HepG2 (cell line): ENCODE measurements at regions not wholly inside any gene's neighbourhood (a gene's known extent, or its start where the extent isn't known, plus 50 kb on each side); places are given as distances from the start of the nearest gene placed in this dataset.

ENCODE experiments used
- ATAC-seq: fragments of 200-7000 bp; cut with Tn5 transposase; 3 replicates; pipeline ENCODE4 v1.9.1; 2020; ENCODE audit warnings: mild to moderate bottlenecking, moderate library complexity
- BruUV-seq: library from RNA; stranded (reverse); fragments of 400-500 nt; replicated peaks from 2 replicates; lab custom pipeline; 2021; lab: Mats Ljungman, UMichigan
- CTCF ChIA-PET: fragments of 300-600 bp; formaldehyde crosslinking; extraction: SDS; loops from one replicate; lab custom pipeline; 2021; ENCODE audit warnings: low total read pairs, inconsistent platforms, low intra/inter-chr PET ratio; lab: Yijun Ruan, JAX
- POLR2A ChIA-PET: fragments of 350-600 bp; sonication (Branson Sonifier 250); formaldehyde crosslinking; loops from one replicate; lab custom pipeline; 2020; ENCODE audit warnings: antibody characterized with exemption, inconsistent platforms; lab: Yijun Ruan, JAX
- DNase-seq: peaks from one replicate; pipeline ENCODE4 v3.0.0-alpha.2; 2015; ENCODE audit warnings: low spot score
- FAIRE-seq: peaks from 3 replicates; lab custom pipeline; 2011; peaks lifted over from hg19 to GRCh38; lab: Jason Lieb, UNC
- H2AFZ ChIP-seq: one replicate; pipeline ENCODE4 v1.6.1; 2011; ENCODE audit warnings: low read length, inconsistent platforms
- H3K27ac ChIP-seq: fragments of 300-600 bp; 3 replicates; pipeline ENCODE4 v1.8.0; 2011; ENCODE audit warnings: mixed run types, mild to moderate bottlenecking, mixed read lengths, low read length, inconsistent platforms; ENCODE audit not compliant: insufficient read depth; ENCODE audit errors: extremely low read length
- H3K27me3 ChIP-seq, 2 experiments: fragments of 200-600 bp in 1 of 2; 2 replicates in 1 of 2; 3 replicates in 1 of 2; pipeline versions ENCODE4 v1.6.0 to v1.8.0; 2011; ENCODE audit warnings: low read length in 2 of 2, mild to moderate bottlenecking in 2 of 2, moderate library complexity in 2 of 2, inconsistent platforms in 1 of 2; ENCODE audit not compliant: insufficient read depth in 2 of 2, control insufficient read depth in 1 of 2
- H3K36me3 ChIP-seq, 2 experiments: fragments of 200-600 bp in 1 of 2; replicated peaks in 1 of 2; 2 replicates in 1 of 2; 3 replicates in 1 of 2; pipeline versions ENCODE4 v1.5.1 to v1.8.0; 2011; ENCODE audit warnings: low read length in 2 of 2, inconsistent platforms in 1 of 2; ENCODE audit not compliant: insufficient read depth in 2 of 2, control insufficient read depth in 1 of 2
- H3K4me1 ChIP-seq: 2 replicates; pipeline ENCODE4 v1.5.1; 2012; ENCODE audit warnings: low read length, inconsistent platforms; ENCODE audit not compliant: insufficient read depth
- H3K4me2 ChIP-seq: 2 replicates; pipeline ENCODE4 v1.6.0; 2011; ENCODE audit warnings: low read depth, low read length, inconsistent platforms
- H3K4me3 ChIP-seq, 3 experiments: fragments of 200-600 bp in 1 of 3; sonication (generic), shearing (Covaris generic) in 1 of 3; replicated peaks in 1 of 3; 2 replicates each; pipeline ENCODE4 v1.5.1; 2011 to 2016; ENCODE audit warnings: low read length in 3 of 3, inconsistent platforms in 2 of 3, low read depth in 2 of 3, mild to moderate bottlenecking in 2 of 3, control low read depth in 1 of 3, mixed read lengths in 1 of 3; ENCODE audit not compliant: insufficient read depth in 1 of 3
- H3K79me2 ChIP-seq: one replicate; pipeline ENCODE4 v1.6.1; 2011; ENCODE audit warnings: low read length, inconsistent platforms; ENCODE audit not compliant: insufficient read depth
- H3K9ac ChIP-seq: 2 replicates; pipeline ENCODE4 v1.6.0; 2011; ENCODE audit warnings: mild to moderate bottlenecking, low read depth, low read length, inconsistent platforms; ENCODE audit not compliant: insufficient read depth
- H3K9me3 ChIP-seq: 2 replicates; pipeline ENCODE4 v1.5.1; 2012; ENCODE audit warnings: mild to moderate bottlenecking, low read length
- H4K20me1 ChIP-seq: 2 replicates; pipeline ENCODE4 v1.6.0; 2011; ENCODE audit warnings: inconsistent platforms, mild to moderate bottlenecking, low read length, moderate library complexity; ENCODE audit not compliant: insufficient read depth
- KAT8 ChIP-seq: IDR thresholded peaks from 2 replicates; pipeline ENCODE4 v1.6.1; 2016; ENCODE audit warnings: missing genetic modification reagents, missing compliant biosample characterization
- LCORL ChIP-seq, 2 experiments: fragments of 450-650 bp in 1 of 2; sonication (generic) in 1 of 2; formaldehyde crosslinking in 1 of 2; IDR thresholded peaks; 2 replicates each; pipeline versions ENCODE4 v1.5.0 to v1.6.1; 2017 to 2020; ENCODE audit warnings: antibody characterized with exemption in 1 of 2, missing genetic modification reagents in 1 of 2
- MATR3 ChIP-seq: sonication (generic); formaldehyde crosslinking; IDR thresholded peaks from 2 replicates; pipeline ENCODE4 v1.4.0; 2020; ENCODE audit warnings: missing genetic modification reagents
- MLLT10 ChIP-seq: sonication (generic); formaldehyde crosslinking; IDR thresholded peaks from 2 replicates; pipeline ENCODE4 v1.4.0; 2020; ENCODE audit warnings: missing genetic modification reagents
- RFX5 ChIP-seq: IDR thresholded peaks from 2 replicates; pipeline ENCODE4 v1.6.1; 2011; ENCODE audit warnings: low read depth, low read length, improper control_type of control experiment
- RFXANK ChIP-seq: IDR thresholded peaks from 2 replicates; pipeline ENCODE4 v1.6.1; 2016
- SMAD1 ChIP-seq: sonication (generic); formaldehyde crosslinking; IDR thresholded peaks from 2 replicates; pipeline ENCODE4 v1.4.0; 2020; ENCODE audit warnings: missing genetic modification reagents, low read depth, mild to moderate bottlenecking, borderline replicate concordance
- ZFX ChIP-seq: sonication (generic); formaldehyde crosslinking; IDR thresholded peaks from 2 replicates; pipeline ENCODE4 v1.4.0; 2020; ENCODE audit warnings: mild to moderate bottlenecking, low read depth, missing genetic modification reagents, moderate library complexity
- ZNF232 ChIP-seq: sonication (generic); formaldehyde crosslinking; IDR thresholded peaks from 2 replicates; pipeline ENCODE4 v1.4.0; 2020; ENCODE audit warnings: missing genetic modification reagents, borderline replicate concordance
- ZNF737 ChIP-seq: sonication (generic); formaldehyde crosslinking; IDR thresholded peaks from 2 replicates; pipeline ENCODE4 v1.5.0; 2020; ENCODE audit warnings: missing genetic modification reagents, mild to moderate bottlenecking, borderline replicate concordance
- in situ Hi-C: cut with HindIII; loops from 2 replicates; pipeline ENCODE4 v1.10.0; 2017; ENCODE audit warnings: low pct_unique_long_range_greater_than_20kb; ENCODE audit not compliant: extremely low pct_ligation_motif_present
- intact Hi-C: fragments of 100-400 bp; cut with micrococcal nuclease; formaldehyde crosslinking; loops from one replicate; pipeline ENCODE4 v1.10.0; 2022; ENCODE audit not compliant: unreplicated experiment
- TF ChIP-seq, protein P1 (sequence below): sonication (generic); formaldehyde crosslinking; IDR thresholded peaks from 2 replicates; pipeline ENCODE4 v1.4.0; 2020; ENCODE audit warnings: missing genetic modification reagents
- TF ChIP-seq, protein P2 (sequence below): sonication (generic); formaldehyde crosslinking; IDR thresholded peaks from 2 replicates; pipeline ENCODE4 v1.4.0; 2020; ENCODE audit warnings: mild to moderate bottlenecking, missing genetic modification reagents
- TF ChIP-seq, protein P3 (sequence below): sonication (generic); formaldehyde crosslinking; IDR thresholded peaks from 2 replicates; pipeline ENCODE4 v1.5.0; 2020; ENCODE audit warnings: mild to moderate bottlenecking, missing genetic modification reagents, borderline replicate concordance

DNA sequence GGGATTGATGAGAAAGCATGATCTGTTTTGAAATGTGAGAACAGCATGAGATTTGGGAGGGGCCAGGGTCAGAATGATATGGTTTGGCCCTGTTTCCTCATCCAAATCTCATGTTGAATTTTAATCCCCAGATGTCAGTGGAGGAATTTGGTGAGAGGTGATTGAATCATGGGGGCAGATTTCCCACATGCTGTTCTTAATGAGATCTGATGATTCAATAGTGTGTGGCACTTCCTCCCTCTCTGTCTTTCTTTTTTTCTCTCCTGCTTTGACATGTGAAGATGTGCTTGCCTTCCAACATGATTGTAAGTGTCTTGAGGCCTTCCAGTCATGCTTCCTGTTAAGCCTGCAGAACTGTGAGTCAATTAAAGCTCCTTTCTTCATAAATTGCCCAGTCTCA is 1060.3 kb upstream of the CITED2 start:
- ATAC-seq: no peak
- FAIRE-seq: no peak
- TF ChIP-seq, protein P1, sequence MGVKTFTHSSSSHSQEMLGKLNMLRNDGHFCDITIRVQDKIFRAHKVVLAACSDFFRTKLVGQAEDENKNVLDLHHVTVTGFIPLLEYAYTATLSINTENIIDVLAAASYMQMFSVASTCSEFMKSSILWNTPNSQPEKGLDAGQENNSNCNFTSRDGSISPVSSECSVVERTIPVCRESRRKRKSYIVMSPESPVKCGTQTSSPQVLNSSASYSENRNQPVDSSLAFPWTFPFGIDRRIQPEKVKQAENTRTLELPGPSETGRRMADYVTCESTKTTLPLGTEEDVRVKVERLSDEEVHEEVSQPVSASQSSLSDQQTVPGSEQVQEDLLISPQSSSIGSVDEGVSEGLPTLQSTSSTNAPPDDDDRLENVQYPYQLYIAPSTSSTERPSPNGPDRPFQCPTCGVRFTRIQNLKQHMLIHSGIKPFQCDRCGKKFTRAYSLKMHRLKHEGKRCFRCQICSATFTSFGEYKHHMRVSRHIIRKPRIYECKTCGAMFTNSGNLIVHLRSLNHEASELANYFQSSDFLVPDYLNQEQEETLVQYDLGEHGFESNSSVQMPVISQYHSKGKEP: no peak
- TF ChIP-seq SMAD1 (CRISPR knock-in tag) (no peak), ZNF737 (CRISPR knock-in tag) (no peak), LCORL (IDR thresholded peaks at IDR 0.05) (no peak), LCORL (CRISPR knock-in tag; IDR thresholded peaks at IDR 0.05) (no peak), RFXANK (no peak), ZFX (no peak), RFX5 (no peak), MLLT10 (CRISPR knock-in tag) (no peak), ZNF232 (CRISPR knock-in tag) (no peak), KAT8 (CRISPR knock-in tag) (no peak), MATR3 (no peak)
- TF ChIP-seq, protein P2, sequence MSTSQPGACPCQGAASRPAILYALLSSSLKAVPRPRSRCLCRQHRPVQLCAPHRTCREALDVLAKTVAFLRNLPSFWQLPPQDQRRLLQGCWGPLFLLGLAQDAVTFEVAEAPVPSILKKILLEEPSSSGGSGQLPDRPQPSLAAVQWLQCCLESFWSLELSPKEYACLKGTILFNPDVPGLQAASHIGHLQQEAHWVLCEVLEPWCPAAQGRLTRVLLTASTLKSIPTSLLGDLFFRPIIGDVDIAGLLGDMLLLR: no peak
- TF ChIP-seq, protein P3, sequence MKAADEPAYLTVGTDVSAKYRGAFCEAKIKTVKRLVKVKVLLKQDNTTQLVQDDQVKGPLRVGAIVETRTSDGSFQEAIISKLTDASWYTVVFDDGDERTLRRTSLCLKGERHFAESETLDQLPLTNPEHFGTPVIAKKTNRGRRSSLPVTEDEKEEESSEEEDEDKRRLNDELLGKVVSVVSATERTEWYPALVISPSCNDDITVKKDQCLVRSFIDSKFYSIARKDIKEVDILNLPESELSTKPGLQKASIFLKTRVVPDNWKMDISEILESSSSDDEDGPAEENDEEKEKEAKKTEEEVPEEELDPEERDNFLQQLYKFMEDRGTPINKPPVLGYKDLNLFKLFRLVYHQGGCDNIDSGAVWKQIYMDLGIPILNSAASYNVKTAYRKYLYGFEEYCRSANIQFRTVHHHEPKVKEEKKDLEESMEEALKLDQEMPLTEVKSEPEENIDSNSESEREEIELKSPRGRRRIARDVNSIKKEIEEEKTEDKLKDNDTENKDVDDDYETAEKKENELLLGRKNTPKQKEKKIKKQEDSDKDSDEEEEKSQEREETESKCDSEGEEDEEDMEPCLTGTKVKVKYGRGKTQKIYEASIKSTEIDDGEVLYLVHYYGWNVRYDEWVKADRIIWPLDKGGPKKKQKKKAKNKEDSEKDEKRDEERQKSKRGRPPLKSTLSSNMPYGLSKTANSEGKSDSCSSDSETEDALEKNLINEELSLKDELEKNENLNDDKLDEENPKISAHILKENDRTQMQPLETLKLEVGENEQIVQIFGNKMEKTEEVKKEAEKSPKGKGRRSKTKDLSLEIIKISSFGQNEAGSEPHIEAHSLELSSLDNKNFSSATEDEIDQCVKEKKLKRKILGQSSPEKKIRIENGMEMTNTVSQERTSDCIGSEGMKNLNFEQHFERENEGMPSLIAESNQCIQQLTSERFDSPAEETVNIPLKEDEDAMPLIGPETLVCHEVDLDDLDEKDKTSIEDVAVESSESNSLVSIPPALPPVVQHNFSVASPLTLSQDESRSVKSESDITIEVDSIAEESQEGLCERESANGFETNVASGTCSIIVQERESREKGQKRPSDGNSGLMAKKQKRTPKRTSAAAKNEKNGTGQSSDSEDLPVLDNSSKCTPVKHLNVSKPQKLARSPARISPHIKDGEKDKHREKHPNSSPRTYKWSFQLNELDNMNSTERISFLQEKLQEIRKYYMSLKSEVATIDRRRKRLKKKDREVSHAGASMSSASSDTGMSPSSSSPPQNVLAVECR (CRISPR knock-in tag): no peak
- no peak overlapping the region for H2AFZ ChIP-seq
- H3K36me3 ChIP-seq: no peaks in the 10 kb centered on the region
- intact Hi-C loops (no loop called here), in situ Hi-C loops (loop anchor here (25.0 kb wide), 1 partner anchor 1072 kb away; the partner anchor contains the start of gene CITED2)
- H3K4me2 ChIP-seq: no peak overlapping the region
- no peaks in the 10 kb centered on the region for H3K79me2 ChIP-seq
- no peak for DNase-seq
- CTCF ChIA-PET: no interaction called here
- H3K9ac ChIP-seq: no peak overlapping the region
- peaks cover 38% of the 10 kb centered on the region for H3K9me3 ChIP-seq
- BruUV-seq: no TSS peak
- no peaks in the 10 kb centered on the region for H4K20me1 ChIP-seq
- H3K4me1 ChIP-seq: no peaks in the 10 kb centered on the region
- no peak overlapping the region for H3K27ac ChIP-seq
- POLR2A ChIA-PET: no interaction called here
- H3K27me3 ChIP-seq: no peaks in the 10 kb centered on the region
- no peak overlapping the region for H3K4me3 ChIP-seq
